ENCODE measurements at regions not wholly inside any gene's neighbourhood (a gene's known extent, or its start where the extent isn't known, plus 50 kb on each side); places are given as distances from the start of the nearest gene placed in this dataset.

DNA sequence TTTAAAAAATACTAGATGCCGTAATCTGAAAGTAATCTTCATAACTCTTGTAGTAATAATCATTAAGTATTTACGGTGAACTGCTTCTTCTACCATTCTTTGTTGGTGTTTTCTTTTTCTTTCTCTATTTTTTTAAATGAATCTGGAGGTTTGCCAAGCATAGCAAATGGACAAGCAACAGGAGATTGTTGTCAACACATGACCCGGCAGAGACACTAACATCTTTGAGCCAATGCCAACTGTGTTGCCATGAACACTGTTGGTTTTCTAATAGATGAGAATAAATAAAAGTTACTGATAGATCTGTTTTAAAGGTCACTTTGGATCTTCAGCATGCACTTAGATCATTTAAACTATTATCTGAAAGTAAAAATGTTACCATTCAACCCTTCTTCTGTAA, 523.6 kb upstream of the EYS start:
- ChIA-PET CTCF (no interaction called here), POLR2A (no interaction called here)
- TF ChIP-seq, protein P1, sequence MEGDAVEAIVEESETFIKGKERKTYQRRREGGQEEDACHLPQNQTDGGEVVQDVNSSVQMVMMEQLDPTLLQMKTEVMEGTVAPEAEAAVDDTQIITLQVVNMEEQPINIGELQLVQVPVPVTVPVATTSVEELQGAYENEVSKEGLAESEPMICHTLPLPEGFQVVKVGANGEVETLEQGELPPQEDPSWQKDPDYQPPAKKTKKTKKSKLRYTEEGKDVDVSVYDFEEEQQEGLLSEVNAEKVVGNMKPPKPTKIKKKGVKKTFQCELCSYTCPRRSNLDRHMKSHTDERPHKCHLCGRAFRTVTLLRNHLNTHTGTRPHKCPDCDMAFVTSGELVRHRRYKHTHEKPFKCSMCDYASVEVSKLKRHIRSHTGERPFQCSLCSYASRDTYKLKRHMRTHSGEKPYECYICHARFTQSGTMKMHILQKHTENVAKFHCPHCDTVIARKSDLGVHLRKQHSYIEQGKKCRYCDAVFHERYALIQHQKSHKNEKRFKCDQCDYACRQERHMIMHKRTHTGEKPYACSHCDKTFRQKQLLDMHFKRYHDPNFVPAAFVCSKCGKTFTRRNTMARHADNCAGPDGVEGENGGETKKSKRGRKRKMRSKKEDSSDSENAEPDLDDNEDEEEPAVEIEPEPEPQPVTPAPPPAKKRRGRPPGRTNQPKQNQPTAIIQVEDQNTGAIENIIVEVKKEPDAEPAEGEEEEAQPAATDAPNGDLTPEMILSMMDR (IDR thresholded peaks at IDR 0.05; ENCODE audit: insufficient read depth, low read depth, low read length): no peak
- Histone ChIP-seq H3K4me3 (ENCODE audit: low read depth, low read length) (no peak overlapping the region), H3K36me3 (ENCODE audit: control insufficient read depth, insufficient read depth, low read length) (no peaks in the 10 kb centered on the region), H3K27me3 (ENCODE audit: control insufficient read depth, insufficient read depth, low read length) (no peaks in the 10 kb centered on the region)
- no peak for DNase-seq (ENCODE audit: low read depth)

GRCh38 chr6:66226109-66226508, 519.1 kb upstream of the EYS start:
- ChIA-PET POLR2A (no interaction called here), CTCF (interaction anchor here (0.6 kb wide), 1 partner anchor 1704 kb away, joined by 3 read pairs; no protein-coding TSS in a partner anchor)
- no peak for DNase-seq (ENCODE audit: low read depth)
- Histone ChIP-seq H3K4me3 (ENCODE audit: low read depth, low read length) (no peak overlapping the region), H3K27me3 (ENCODE audit: control insufficient read depth, insufficient read depth, low read length) (no peaks in the 10 kb centered on the region), H3K36me3 (ENCODE audit: control insufficient read depth, insufficient read depth, low read length) (no peaks in the 10 kb centered on the region)
- TF ChIP-seq, protein P1 (IDR thresholded peaks at IDR 0.05; ENCODE audit: insufficient read depth, low read depth, low read length): no peak

DNA sequence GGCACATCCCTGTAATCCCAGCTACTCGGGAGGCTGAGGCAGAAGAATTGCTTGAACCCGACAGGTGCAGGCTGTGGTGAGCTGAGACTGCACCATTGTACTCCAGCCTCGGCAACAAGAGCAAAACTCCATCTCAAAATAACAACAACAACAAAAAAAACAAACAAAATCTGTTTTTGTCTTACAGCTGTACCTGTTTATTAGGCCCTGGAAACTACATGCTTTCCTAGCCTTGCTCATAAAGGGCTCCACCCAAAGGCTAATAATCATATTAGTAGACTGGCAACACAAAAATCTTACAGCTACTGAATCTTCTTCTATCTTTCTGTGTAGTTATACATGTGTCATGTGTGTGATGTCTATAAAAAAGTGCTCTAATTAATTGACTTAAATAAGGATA, 503.9 kb upstream of the EYS start:
- Histone ChIP-seq H3K36me3 (ENCODE audit: control insufficient read depth, insufficient read depth, low read length) (no peaks in the 10 kb centered on the region), H3K4me3 (ENCODE audit: low read depth, low read length) (no peak overlapping the region), H3K27me3 (ENCODE audit: control insufficient read depth, insufficient read depth, low read length) (no peaks in the 10 kb centered on the region)
- no peak for DNase-seq (ENCODE audit: low read depth)
- POLR2A ChIA-PET: no interaction called here
- TF ChIP-seq, protein P1 (IDR thresholded peaks at IDR 0.05; ENCODE audit: insufficient read depth, low read depth, low read length): no peak
- CTCF ChIA-PET: no interaction called here

- no peaks in the 10 kb centered on the region for H3K27me3 ChIP-seq (ENCODE audit: control insufficient read depth, insufficient read depth, low read length)
- no peak for DNase-seq (ENCODE audit: low read depth)
- no peaks in the 10 kb centered on the region for H3K36me3 ChIP-seq (ENCODE audit: control insufficient read depth, insufficient read depth, low read length)
- CTCF ChIA-PET: no interaction called here
- TF ChIP-seq, protein P1 (IDR thresholded peaks at IDR 0.05; ENCODE audit: insufficient read depth, low read depth, low read length): no peak
- H3K4me3 ChIP-seq (ENCODE audit: low read depth, low read length): no peak overlapping the region
- POLR2A ChIA-PET: no interaction called here
These were observed 493.4 kb upstream of the EYS start for GRCh38 chr6:66200390-66200789.

- no peaks in the 10 kb centered on the region for H3K27me3 ChIP-seq (ENCODE audit: control insufficient read depth, insufficient read depth, low read length)
- DNase-seq (ENCODE audit: low read depth): no peak
- no peaks in the 10 kb centered on the region for H3K36me3 ChIP-seq (ENCODE audit: control insufficient read depth, insufficient read depth, low read length)
- no peak overlapping the region for H3K4me3 ChIP-seq (ENCODE audit: low read depth, low read length)
- TF ChIP-seq, protein P1 (IDR thresholded peaks at IDR 0.05; ENCODE audit: insufficient read depth, low read depth, low read length): no peak
- ChIA-PET CTCF (no interaction called here), POLR2A (no interaction called here)
These were observed 492.1 kb upstream of the EYS start for GRCh38 chr6:66199171-66199570.
